Osteoblast (primary cell): ENCODE measurements at regions not wholly inside any gene's neighbourhood (a gene's known extent, or its start where the extent isn't known, plus 50 kb on each side); places are given as distances from the start of the nearest gene placed in this dataset.
"Not testable (repeated sequence)": the region's sequence is repeated elsewhere in the genome, so short reads cannot be mapped to it uniquely, and the experiment has no call there.

Experiments
- DNase-seq: peaks from one replicate; pipeline ENCODE4 v3.0.0; 2011; ENCODE audit warnings: low spot score, mixed read lengths; ENCODE audit not compliant: insufficient read length; ENCODE audit errors: missing footprints
- H2AFZ ChIP-seq: 2 replicates; pipeline ENCODE4 v1.6.0; 2011; ENCODE audit warnings: mild to moderate bottlenecking, low read length
- H3K27ac ChIP-seq: 2 replicates; pipeline ENCODE4 v1.5.1; 2011; ENCODE audit warnings: mild to moderate bottlenecking, low read depth, low read length, moderate library complexity
- H3K27me3 ChIP-seq: 2 replicates; pipeline ENCODE4 v1.6.0; 2012; ENCODE audit warnings: mild to moderate bottlenecking, control low read depth, inconsistent platforms, low read length, moderate library complexity; ENCODE audit not compliant: insufficient read depth
- H3K36me3 ChIP-seq: 2 replicates; pipeline ENCODE4 v1.5.1; 2011; ENCODE audit warnings: mild to moderate bottlenecking, low read length, control low read depth, moderate library complexity; ENCODE audit not compliant: insufficient read depth
- H3K4me1 ChIP-seq: 2 replicates; pipeline ENCODE4 v1.5.1; 2011; ENCODE audit warnings: mild to moderate bottlenecking, low read length, control low read depth, moderate library complexity; ENCODE audit not compliant: insufficient read depth
- H3K4me2 ChIP-seq: 2 replicates; pipeline ENCODE4 v1.6.0; 2011; ENCODE audit warnings: mild to moderate bottlenecking, low read length; ENCODE audit not compliant: insufficient read depth
- H3K4me3 ChIP-seq: fragments of 200-600 bp; sonication (generic); 3 replicates; pipeline ENCODE4 v1.5.1; 2012; ENCODE audit warnings: mild to moderate bottlenecking, low read length, inconsistent platforms; ENCODE audit not compliant: insufficient read depth
- H3K79me2 ChIP-seq: 2 replicates; pipeline ENCODE4 v1.6.0; 2012; ENCODE audit warnings: mild to moderate bottlenecking, low read length, control low read depth, inconsistent platforms; ENCODE audit not compliant: insufficient read depth
- H3K9me3 ChIP-seq: 2 replicates; pipeline ENCODE4 v1.5.1; 2011; ENCODE audit warnings: low read depth, low read length, control low read depth
- H4K20me1 ChIP-seq: 2 replicates; pipeline ENCODE4 v1.6.0; 2012; ENCODE audit warnings: mild to moderate bottlenecking, low read length, control low read depth; ENCODE audit not compliant: insufficient read depth
- CTCF ChIP-seq: IDR thresholded peaks from 2 replicates; pipeline ENCODE4 v1.5.1; 2011; ENCODE audit warnings: mild to moderate bottlenecking, low read depth, low read length, moderate library complexity; ENCODE audit errors: extremely low read depth

DNA sequence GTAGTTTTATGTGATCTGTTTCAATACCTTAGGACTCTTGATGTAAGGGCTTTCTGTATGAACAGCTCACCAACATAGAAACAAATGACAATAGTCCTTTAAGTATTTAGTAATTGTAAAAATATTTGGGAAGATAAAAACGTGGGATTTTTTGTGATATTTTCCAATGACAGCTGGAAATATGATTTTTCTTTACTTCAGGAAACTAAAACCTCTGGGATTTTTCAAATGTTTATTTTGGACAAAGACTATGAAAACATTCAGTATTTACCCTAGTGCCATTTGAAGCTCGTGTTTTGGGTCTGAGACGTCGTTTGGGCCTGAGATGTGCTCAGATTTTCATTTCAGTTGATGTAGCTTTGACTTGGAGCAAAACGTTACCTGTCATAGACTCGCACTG, 240.0 kb downstream of the BMP4 start:
- H2AFZ ChIP-seq = no peak overlapping the region
- no peaks in the 10 kb centered on the region for H4K20me1 ChIP-seq
- DNase-seq = no peak
- no peaks in the 10 kb centered on the region for H3K79me2 ChIP-seq
- no peak overlapping the region for H3K27ac ChIP-seq
- H3K4me3 ChIP-seq = no peak overlapping the region
- no peaks in the 10 kb centered on the region for H3K4me1 ChIP-seq
- H3K4me2 ChIP-seq = no peak overlapping the region
- H3K36me3 ChIP-seq = no peaks in the 10 kb centered on the region
- no peak for TF ChIP-seq CTCF
- peaks cover 2% of the 10 kb centered on the region for H3K27me3 ChIP-seq
- peaks cover 2% of the 10 kb centered on the region for H3K9me3 ChIP-seq

DNA sequence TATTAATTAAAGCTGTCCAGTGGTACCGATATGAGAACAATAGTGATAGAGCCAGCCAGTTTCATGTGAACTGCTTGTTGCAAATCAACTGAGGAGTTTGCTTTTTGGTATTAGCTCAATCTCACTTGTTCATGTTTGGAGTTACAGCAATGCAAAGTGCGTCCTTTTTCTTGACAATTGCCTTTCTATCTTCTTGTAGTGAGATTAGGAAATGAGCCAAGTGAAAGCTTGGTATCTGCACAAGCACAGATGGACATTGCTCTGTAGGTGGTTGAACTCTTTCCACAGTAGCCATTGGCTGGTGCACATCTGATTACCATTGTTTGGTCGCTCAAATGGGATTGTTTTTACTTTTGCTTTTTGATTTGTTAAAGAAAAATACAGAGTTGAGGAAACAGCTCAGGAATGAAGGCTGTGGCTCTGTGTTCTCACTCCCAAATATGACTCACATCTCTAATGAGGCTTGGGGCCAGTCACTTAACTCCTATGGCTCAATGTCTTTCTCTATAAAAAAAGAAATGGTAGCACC, 241.4 kb downstream of the BMP4 start:
- Histone ChIP-seq H3K79me2 (no peaks in the 10 kb centered on the region), H3K4me2 (peak overlapping the region; percentile 55), H3K27ac (no peak overlapping the region), H4K20me1 (no peaks in the 10 kb centered on the region), H3K9me3 (no peaks in the 10 kb centered on the region), H3K4me3 (no peak overlapping the region), H3K36me3 (no peaks in the 10 kb centered on the region), H3K27me3 (peaks cover 7% of the 10 kb centered on the region), H2AFZ (no peak overlapping the region), H3K4me1 (no peaks in the 10 kb centered on the region)
- TF ChIP-seq CTCF = no peak
- DNase-seq = no peak

- Histone ChIP-seq H3K4me2 (no peak overlapping the region), H3K4me3 (no peak overlapping the region)
- no peak for DNase-seq
Observed at GRCh38 chr14:53714495-53715192, 242.0 kb downstream of the BMP4 start.

DNA sequence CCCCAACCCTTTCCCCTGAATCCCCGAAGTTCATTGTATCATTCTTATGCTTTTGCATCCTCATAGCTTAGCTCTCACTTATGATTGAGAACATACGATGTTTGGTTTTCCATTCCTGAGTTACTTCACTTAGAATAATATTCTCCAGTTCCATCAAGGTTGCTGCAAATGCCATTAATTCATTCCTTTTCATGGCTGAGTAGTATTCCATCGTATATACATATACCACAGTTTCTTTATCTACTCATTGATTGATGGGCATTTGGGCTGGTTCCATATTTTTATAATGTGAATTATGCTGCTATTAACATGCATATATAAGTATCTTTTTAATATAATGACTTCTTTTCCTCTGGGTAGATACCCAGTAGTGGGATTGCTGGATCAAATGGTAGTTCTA, 243.7 kb downstream of the BMP4 start:
- not testable (repeated sequence) for H3K9me3 ChIP-seq, H4K20me1 ChIP-seq, H3K4me1 ChIP-seq, DNase-seq, H3K36me3 ChIP-seq, H3K4me3 ChIP-seq, H2AFZ ChIP-seq, H3K4me2 ChIP-seq, H3K79me2 ChIP-seq, H3K27ac ChIP-seq
- peaks cover 13% of the 10 kb centered on the region for H3K27me3 ChIP-seq

More at GRCh38 chr14:53714495-53715192, 242.0 kb downstream of the BMP4 start:
- peaks cover 7% of the 10 kb centered on the region for H3K27me3 ChIP-seq
- TF ChIP-seq CTCF = no peak
- no peaks in the 10 kb centered on the region for H3K4me1 ChIP-seq
- no peaks in the 10 kb centered on the region for H3K9me3 ChIP-seq
- no peaks in the 10 kb centered on the region for H4K20me1 ChIP-seq
- no peak overlapping the region for H3K27ac ChIP-seq
- no peak overlapping the region for H2AFZ ChIP-seq
- no peaks in the 10 kb centered on the region for H3K79me2 ChIP-seq
- H3K36me3 ChIP-seq = no peaks in the 10 kb centered on the region
